Endodermal cell (in vitro differentiated cells): ENCODE measurements at regions not wholly inside any gene's neighbourhood (a gene's known extent, or its start where the extent isn't known, plus 50 kb on each side); places are given as distances from the start of the nearest gene placed in this dataset.

Experiments used
- DNase-seq: peaks from one replicate; pipeline ENCODE4 v3.0.0-alpha.2; 2017
- H3K27ac ChIP-seq: 2 replicates; pipeline ENCODE4 v1.5.1; 2013; ENCODE audit warnings: mild to moderate bottlenecking, low read depth, low read length, moderate library complexity
- H3K27me3 ChIP-seq: 2 replicates; pipeline ENCODE4 v1.6.1; 2013; ENCODE audit warnings: mild to moderate bottlenecking, low read length, moderate library complexity; ENCODE audit not compliant: insufficient read depth, control insufficient read depth, poor library complexity, severe bottlenecking
- H3K36me3 ChIP-seq: 2 replicates; pipeline ENCODE4 v1.7.0; 2013; ENCODE audit warnings: mild to moderate bottlenecking, low read length, moderate library complexity; ENCODE audit not compliant: control insufficient read depth, insufficient read depth
- H3K4me1 ChIP-seq: one replicate; pipeline ENCODE4 v1.7.0; 2013; ENCODE audit warnings: low read length; ENCODE audit not compliant: control insufficient read depth, insufficient read depth
- H3K4me3 ChIP-seq: 2 replicates; pipeline ENCODE4 v1.5.1; 2013; ENCODE audit warnings: mild to moderate bottlenecking, low read length, moderate library complexity
- H3K9ac ChIP-seq: 2 replicates; pipeline ENCODE4 v1.6.1; 2013; ENCODE audit warnings: mild to moderate bottlenecking, low read length, moderate library complexity; ENCODE audit not compliant: poor library complexity, severe bottlenecking; ENCODE audit errors: extremely low read depth
- H3K9me3 ChIP-seq: 2 replicates; pipeline ENCODE4 v1.6.1; 2013; ENCODE audit warnings: mild to moderate bottlenecking, low read length, moderate library complexity; ENCODE audit not compliant: control insufficient read depth
- H3K27ac Mint-ChIP-seq: 2 replicates; pipeline ENCODE4 v1.8.0; 2020; ENCODE audit warnings: mixed read lengths
- H3K27me3 Mint-ChIP-seq: 2 replicates; pipeline ENCODE4 v1.8.0; 2021; ENCODE audit warnings: mild to moderate bottlenecking, mixed read lengths; ENCODE audit not compliant: insufficient read depth
- H3K36me3 Mint-ChIP-seq: 2 replicates; pipeline ENCODE4 v1.8.0; 2020; ENCODE audit warnings: low read depth, mixed read lengths
- H3K4me1 Mint-ChIP-seq: 2 replicates; pipeline ENCODE4 v1.8.0; 2020; ENCODE audit warnings: mixed read lengths
- H3K4me3 Mint-ChIP-seq: 2 replicates; pipeline ENCODE4 v1.8.0; 2020; ENCODE audit warnings: mild to moderate bottlenecking, moderate library complexity, mixed read lengths
- H3K9me3 Mint-ChIP-seq: 2 replicates; pipeline ENCODE4 v1.8.0; 2020; ENCODE audit warnings: mild to moderate bottlenecking, mixed read lengths
- WGBS, 2 experiments: methylation state at CpG; one replicate each; pipeline versions ENCODE4 v1.1.5 to v1.1.7; 2013; ENCODE audit warnings: missing lambda C conversion rate in 2 of 2, mixed read lengths in 1 of 2; ENCODE audit not compliant: insufficient coverage in 1 of 2, insufficient read length in 1 of 2; 5-methylcytosine and 5-hydroxymethylcytosine counted together
- TF ChIP-seq, protein P1 (sequence below): fragments of 200-600 bp; sonication (generic); conservative IDR thresholded peaks from 2 replicates; pipeline ENCODE4 v1.5.0; 2021; ENCODE audit warnings: antibody characterized with exemption, mild to moderate bottlenecking

DNA sequence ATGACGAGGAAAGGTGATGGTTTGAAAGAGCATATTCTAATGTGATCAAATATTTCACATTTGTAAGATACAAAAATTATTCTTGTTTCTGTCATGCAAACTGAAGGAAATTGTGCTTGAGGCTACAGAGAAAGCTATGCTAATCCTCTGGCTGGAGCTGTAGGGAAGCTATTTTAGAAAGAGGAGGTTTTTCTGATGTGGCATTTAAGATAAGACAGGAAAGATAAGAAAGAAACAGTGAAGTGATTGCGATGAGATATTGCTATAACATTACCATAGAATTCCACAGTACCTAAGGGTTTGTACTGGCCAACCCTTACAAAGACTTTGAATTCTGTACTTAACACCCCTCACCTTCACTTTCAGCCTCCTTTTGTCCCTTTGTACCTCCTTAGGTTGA lies 205.2 kb upstream of the LMCD1 start:
- WGBS, 2 experiments = 71% methylated on average over 2 of the region's 2 CpGs; no CpG with 5 or more reads in 1 of the 2 experiments
- TF ChIP-seq, protein P1, sequence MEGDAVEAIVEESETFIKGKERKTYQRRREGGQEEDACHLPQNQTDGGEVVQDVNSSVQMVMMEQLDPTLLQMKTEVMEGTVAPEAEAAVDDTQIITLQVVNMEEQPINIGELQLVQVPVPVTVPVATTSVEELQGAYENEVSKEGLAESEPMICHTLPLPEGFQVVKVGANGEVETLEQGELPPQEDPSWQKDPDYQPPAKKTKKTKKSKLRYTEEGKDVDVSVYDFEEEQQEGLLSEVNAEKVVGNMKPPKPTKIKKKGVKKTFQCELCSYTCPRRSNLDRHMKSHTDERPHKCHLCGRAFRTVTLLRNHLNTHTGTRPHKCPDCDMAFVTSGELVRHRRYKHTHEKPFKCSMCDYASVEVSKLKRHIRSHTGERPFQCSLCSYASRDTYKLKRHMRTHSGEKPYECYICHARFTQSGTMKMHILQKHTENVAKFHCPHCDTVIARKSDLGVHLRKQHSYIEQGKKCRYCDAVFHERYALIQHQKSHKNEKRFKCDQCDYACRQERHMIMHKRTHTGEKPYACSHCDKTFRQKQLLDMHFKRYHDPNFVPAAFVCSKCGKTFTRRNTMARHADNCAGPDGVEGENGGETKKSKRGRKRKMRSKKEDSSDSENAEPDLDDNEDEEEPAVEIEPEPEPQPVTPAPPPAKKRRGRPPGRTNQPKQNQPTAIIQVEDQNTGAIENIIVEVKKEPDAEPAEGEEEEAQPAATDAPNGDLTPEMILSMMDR = no peak
- peaks cover 7% of the 10 kb centered on the region for H3K4me1 ChIP-seq
- no peaks in the 10 kb centered on the region for H3K36me3 ChIP-seq
- no peaks in the 10 kb centered on the region for H3K9me3 ChIP-seq
- no peak for DNase-seq
- H3K27ac Mint-ChIP-seq = no peak overlapping the region
- H3K27me3 ChIP-seq = no peaks in the 10 kb centered on the region
- peaks cover 42% of the 10 kb centered on the region for H3K4me1 Mint-ChIP-seq
- H3K27me3 Mint-ChIP-seq = peaks cover 4% of the 10 kb centered on the region
- no peaks in the 10 kb centered on the region for H3K9me3 Mint-ChIP-seq
- H3K36me3 Mint-ChIP-seq = no peaks in the 10 kb centered on the region
- no peak overlapping the region for H3K27ac ChIP-seq
- H3K4me3 Mint-ChIP-seq = no peak overlapping the region
- no peak overlapping the region for H3K9ac ChIP-seq
- H3K4me3 ChIP-seq = no peak overlapping the region

DNA sequence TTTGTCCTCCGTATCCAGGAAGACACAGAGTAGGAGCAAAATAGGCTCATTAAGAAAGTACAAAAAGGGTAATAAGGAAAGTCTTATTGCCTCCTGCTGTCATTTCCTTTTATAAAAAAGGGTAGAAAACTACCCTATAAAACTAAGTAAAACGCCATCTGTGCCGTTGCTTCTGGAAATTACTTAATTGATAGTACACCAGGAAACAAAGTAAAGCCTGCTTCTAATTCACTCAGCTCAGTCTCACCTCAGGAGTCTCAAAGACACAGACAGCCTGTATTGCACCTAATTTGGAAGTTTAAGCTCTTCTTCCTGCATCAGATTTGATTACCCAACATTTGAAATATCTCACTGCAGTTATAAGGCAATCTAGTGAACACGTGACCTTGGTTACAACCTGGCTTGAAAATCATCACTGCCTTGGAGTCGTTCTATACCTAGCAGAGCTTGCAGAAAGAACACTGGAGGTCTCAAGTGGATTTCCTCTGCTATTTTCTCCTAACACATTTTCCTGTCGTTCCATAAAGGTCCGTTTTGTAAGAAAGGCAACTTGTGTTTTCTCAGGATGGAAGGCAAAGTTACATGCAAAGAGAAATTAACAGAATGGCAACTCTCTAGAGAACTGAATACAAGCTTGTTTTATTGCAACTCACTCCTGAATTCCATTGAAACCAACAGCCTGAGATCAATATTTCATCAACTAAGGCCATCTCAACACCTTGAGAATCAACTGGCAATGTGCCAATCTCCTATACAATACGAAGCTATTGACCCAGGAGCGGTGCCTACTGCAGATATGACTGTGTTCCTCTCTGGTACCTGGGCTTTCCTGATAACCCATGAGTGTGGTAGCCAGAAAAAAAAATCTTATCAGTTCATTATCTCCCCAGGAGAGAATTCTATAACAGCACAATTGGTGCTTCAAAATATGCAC lies 203.3 kb upstream of the LMCD1 start:
- Histone ChIP-seq H3K27ac (no peak overlapping the region), H3K36me3 (no peaks in the 10 kb centered on the region), H3K9ac (no peak overlapping the region), H3K27me3 (no peaks in the 10 kb centered on the region), H3K9me3 (no peaks in the 10 kb centered on the region), H3K4me3 (no peak overlapping the region), H3K4me1 (peaks cover 7% of the 10 kb centered on the region)
- TF ChIP-seq, protein P1 = no peak
- Mint-ChIP-seq H3K9me3 (no peaks in the 10 kb centered on the region), H3K27me3 (no peaks in the 10 kb centered on the region), H3K36me3 (no peaks in the 10 kb centered on the region), H3K4me1 (peaks cover 41% of the 10 kb centered on the region), H3K4me3 (no peak overlapping the region), H3K27ac (no peak overlapping the region)
- DNase-seq = no peak
- 90 to 94% methylated on average over 6 to 9 of the region's 9 CpGs for WGBS, 2 experiments

DNA sequence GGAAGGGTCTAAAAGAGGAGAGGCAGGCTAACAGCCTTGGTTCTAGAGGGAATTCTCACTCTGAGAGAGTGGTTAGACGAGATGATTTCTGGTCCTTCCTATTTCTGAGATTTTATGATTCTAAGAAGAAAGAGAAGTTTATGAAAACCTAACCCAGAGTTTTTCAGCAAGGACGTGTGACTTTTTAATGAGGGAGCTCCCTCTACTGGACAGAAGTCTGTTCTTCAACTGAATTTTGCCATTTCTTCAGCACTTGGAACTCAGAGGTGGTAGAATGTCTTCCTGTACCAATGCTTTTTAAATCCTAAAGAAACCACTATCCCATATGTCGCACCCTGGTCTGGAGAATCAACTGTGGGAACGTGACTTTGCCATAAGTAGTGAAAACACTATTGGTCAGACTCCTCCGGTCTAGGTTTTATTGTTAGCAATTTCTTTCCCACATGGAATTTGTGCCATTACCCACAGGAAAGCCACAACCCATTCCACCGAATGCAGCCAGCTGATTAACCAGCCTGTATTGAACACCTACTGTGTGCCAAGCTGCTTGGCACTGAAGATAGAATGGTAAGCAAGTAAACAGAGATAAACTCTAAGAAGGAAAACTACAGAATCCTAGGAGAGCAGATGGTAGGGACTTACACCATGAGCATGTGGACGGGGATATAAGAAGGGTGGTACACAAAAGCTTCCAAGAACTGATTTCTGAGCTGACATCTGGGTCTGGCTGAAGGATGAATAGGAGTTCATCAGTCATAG lies 199.5 kb upstream of the LMCD1 start:
- no peaks in the 10 kb centered on the region for H3K36me3 Mint-ChIP-seq
- H3K27ac ChIP-seq = no peak overlapping the region
- H3K9me3 ChIP-seq = no peaks in the 10 kb centered on the region
- H3K27me3 ChIP-seq = no peaks in the 10 kb centered on the region
- no peak overlapping the region for H3K4me3 Mint-ChIP-seq
- peaks cover 4% of the 10 kb centered on the region for H3K4me1 ChIP-seq
- H3K36me3 ChIP-seq = no peaks in the 10 kb centered on the region
- no peak overlapping the region for H3K9ac ChIP-seq
- no peak overlapping the region for H3K27ac Mint-ChIP-seq
- 49 to 58% methylated on average over 5 to 7 of the region's 7 CpGs for WGBS, 2 experiments
- TF ChIP-seq, protein P1 = peak; percentile 88
- no peak for DNase-seq
- no peak overlapping the region for H3K4me3 ChIP-seq
- H3K27me3 Mint-ChIP-seq = peaks cover 2% of the 10 kb centered on the region
- H3K9me3 Mint-ChIP-seq = no peaks in the 10 kb centered on the region
- peaks cover 22% of the 10 kb centered on the region for H3K4me1 Mint-ChIP-seq
